Cardiac fibroblast (primary cell): ENCODE measurements at regions not wholly inside any gene's neighbourhood (a gene's known extent, or its start where the extent isn't known, plus 50 kb on each side); places are given as distances from the start of the nearest gene placed in this dataset.
A peak's percentile ranks its signal among the peaks of the same experiment; 100 is the strongest.
"Not testable (repeated sequence)": the region's sequence is repeated elsewhere in the genome, so short reads cannot be mapped to it uniquely, and the experiment has no call there.

ENCODE experiments used
- DNase-seq, 2 donors: peaks; one replicate each; pipeline versions ENCODE4 v3.0.0 to v3.0.0-alpha.2; 2010; ENCODE audit warnings: low read depth in 2 of 2
- H3K4me3 ChIP-seq, 2 donors: replicated peaks in 1 of 2; 1 replicate in 1 of 2; 2 replicates in 1 of 2; pipeline ENCODE4 v1.5.1; 2011; ENCODE audit warnings: low read depth in 2 of 2, low read length in 2 of 2, mild to moderate bottlenecking in 2 of 2, moderate library complexity in 1 of 2
- CTCF ChIP-seq: IDR thresholded peaks from one replicate; pipeline ENCODE4 v1.5.1; 2011; ENCODE audit warnings: low read depth, mild to moderate bottlenecking, low read length, inconsistent platforms

GRCh38 chr20:53767206-53767930, 173.7 kb upstream of the ZNF217 start:
- DNase-seq = no peak
- H3K4me3 ChIP-seq = no peak overlapping the region

DNA sequence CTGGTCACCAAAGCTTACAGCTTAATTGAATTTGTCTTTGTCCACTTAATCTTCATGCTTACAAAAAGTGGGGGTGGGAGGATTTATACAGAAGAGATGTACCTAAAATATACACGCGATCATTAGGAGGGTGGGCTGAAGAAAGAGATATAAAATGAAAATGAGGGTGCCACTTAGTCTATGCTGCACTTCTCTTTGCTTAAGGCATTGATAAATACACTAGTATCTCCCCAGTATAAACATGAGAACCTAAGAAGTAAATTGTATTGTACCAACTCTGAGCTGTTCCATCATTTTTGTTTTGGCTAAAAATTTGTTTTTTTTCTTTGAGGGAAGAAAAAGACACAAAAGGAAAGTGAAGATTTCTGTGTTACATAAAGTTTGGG, 170.8 kb upstream of the ZNF217 start:
- no peak for TF ChIP-seq CTCF
- DNase-seq = no peak
- no peak overlapping the region for H3K4me3 ChIP-seq

More at GRCh38 chr20:53767206-53767930, 173.7 kb upstream of the ZNF217 start:
- no peak for TF ChIP-seq CTCF

GRCh38 chr20:53763707-53764414, 170.2 kb upstream of the ZNF217 start:
- DNase-seq = peak; percentile 61 to 70

GRCh38 chr20:53762423-53762798, 168.8 kb upstream of the ZNF217 start:
- not testable (repeated sequence) for H3K4me3 ChIP-seq, DNase-seq

More at GRCh38 chr20:53763707-53764414, 170.2 kb upstream of the ZNF217 start:
- TF ChIP-seq CTCF = no peak
- H3K4me3 ChIP-seq = no peak overlapping the region

GRCh38 chr20:53760025-53760441, 166.4 kb upstream of the ZNF217 start:
- DNase-seq = no peak
- no peak for TF ChIP-seq CTCF
- no peak overlapping the region for H3K4me3 ChIP-seq

GRCh38 chr20:53757472-53757913, 163.9 kb upstream of the ZNF217 start:
- H3K4me3 ChIP-seq = no peak overlapping the region
- DNase-seq = no peak
- TF ChIP-seq CTCF = no peak

DNA sequence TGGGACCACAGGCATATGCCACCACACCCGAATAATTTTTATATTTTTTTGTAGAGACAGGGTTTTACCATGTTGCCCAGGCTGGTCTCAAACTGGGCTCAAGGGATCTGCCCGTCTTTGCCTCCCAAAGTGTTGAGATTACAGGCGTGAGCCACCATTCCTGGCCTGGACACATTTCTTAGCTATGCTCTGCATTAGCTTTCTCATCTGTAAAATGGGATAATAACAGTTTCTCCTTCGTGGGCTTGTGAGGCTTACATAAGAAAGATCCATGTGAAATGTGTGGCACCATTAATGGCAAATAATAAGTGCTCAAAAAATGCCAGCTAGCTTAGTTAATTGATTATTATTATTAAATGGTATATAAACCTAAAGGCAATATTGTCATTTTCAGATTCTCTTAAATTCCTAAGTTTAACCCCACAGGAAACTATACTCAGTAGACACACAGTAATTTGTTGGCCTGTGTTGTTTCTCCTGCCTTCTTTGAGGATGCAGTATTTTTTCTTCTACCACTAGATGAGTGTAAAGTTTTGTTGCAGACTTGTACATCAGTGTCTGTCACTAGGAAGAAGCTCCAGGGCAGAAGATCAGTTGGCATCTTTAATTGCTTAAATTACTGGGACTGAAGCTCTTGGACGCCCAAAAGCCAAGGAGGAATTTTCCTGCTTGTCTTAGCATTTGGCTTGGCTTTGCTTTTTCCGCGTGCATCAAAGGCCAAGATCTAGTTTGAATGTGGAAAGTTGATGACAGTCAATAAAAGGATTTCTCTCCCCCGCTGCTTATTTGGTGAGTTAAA, 162.3 kb upstream of the ZNF217 start:
- no peak overlapping the region for H3K4me3 ChIP-seq
- no peak for TF ChIP-seq CTCF
- no peak for DNase-seq
